Liver (tissue), 7 donors: ENCODE measurements at regions not wholly inside any gene's neighbourhood (a gene's known extent, or its start where the extent isn't known, plus 50 kb on each side); places are given as distances from the start of the nearest gene placed in this dataset.

Experiments used
- DNase-seq: peaks from one replicate; pipeline ENCODE4 v3.0.0-alpha.2; 2017; ENCODE audit warnings: low spot score
- H3K27ac ChIP-seq, 2 donors: one replicate each; pipeline ENCODE4 v1.7.0; 2013; ENCODE audit warnings: inconsistent platforms in 2 of 2, low read length in 2 of 2, control low read depth in 1 of 2, low read depth in 1 of 2, mild to moderate bottlenecking in 1 of 2
- H3K27me3 ChIP-seq, 4 donors: one replicate each; pipeline versions ENCODE4 v1.6.1 to v1.7.0; 2013; ENCODE audit warnings: low read length in 3 of 4, inconsistent platforms in 1 of 4, mild to moderate bottlenecking in 1 of 4, moderate library complexity in 1 of 4; ENCODE audit not compliant: control insufficient read depth in 4 of 4, insufficient read depth in 4 of 4
- H3K36me3 ChIP-seq, 4 donors: one replicate each; pipeline versions ENCODE4 v1.6.1 to v1.7.0; 2013; ENCODE audit warnings: low read length in 3 of 4, mild to moderate bottlenecking in 3 of 4, low read depth in 1 of 4, moderate library complexity in 1 of 4; ENCODE audit not compliant: control insufficient read depth in 4 of 4, insufficient read depth in 3 of 4
- H3K4me1 ChIP-seq, 4 donors: one replicate each; pipeline versions ENCODE4 v1.6.1 to v1.7.0; 2013; ENCODE audit warnings: low read length in 3 of 4, mild to moderate bottlenecking in 3 of 4, moderate library complexity in 1 of 4; ENCODE audit not compliant: control insufficient read depth in 4 of 4, insufficient read depth in 4 of 4
- H3K4me3 ChIP-seq, 3 donors: one replicate each; pipeline versions ENCODE4 v1.6.1 to v1.7.0; 2013; ENCODE audit warnings: low read length in 3 of 3, control low read depth in 1 of 3, low read depth in 1 of 3, mild to moderate bottlenecking in 1 of 3
- H3K9ac ChIP-seq, 2 donors: one replicate each; pipeline ENCODE4 v1.7.0; 2013; ENCODE audit warnings: low read length in 2 of 2, mild to moderate bottlenecking in 2 of 2, moderate library complexity in 2 of 2, control low read depth in 1 of 2, low read depth in 1 of 2
- H3K9me3 ChIP-seq, 4 donors: one replicate each; pipeline versions ENCODE4 v1.6.1 to v1.7.0; 2013; ENCODE audit warnings: low read length in 3 of 4; ENCODE audit not compliant: control insufficient read depth in 4 of 4
- EGR1 ChIP-seq, 2 donors: IDR thresholded peaks; 2 replicates each; pipeline ENCODE4 v1.6.1; 2016 to 2018; ENCODE audit warnings: antibody characterized with exemption in 2 of 2, low read depth in 2 of 2
- FOXA1 ChIP-seq: IDR thresholded peaks from 2 replicates; pipeline ENCODE4 v1.6.1; 2016; ENCODE audit warnings: antibody characterized with exemption
- FOXA2 ChIP-seq: IDR thresholded peaks from 2 replicates; pipeline ENCODE4 v1.6.1; 2016; ENCODE audit warnings: antibody characterized with exemption
- GABPA ChIP-seq, 2 donors: IDR thresholded peaks in 1 of 2; conservative IDR thresholded peaks in 1 of 2; 2 replicates each; pipeline ENCODE4 v1.6.1; 2016; ENCODE audit warnings: antibody characterized with exemption in 2 of 2, mild to moderate bottlenecking in 1 of 2, moderate library complexity in 1 of 2
- HNF4G ChIP-seq: IDR thresholded peaks from 2 replicates; pipeline ENCODE4 v1.6.1; 2016; ENCODE audit warnings: antibody characterized with exemption
- JUND ChIP-seq, 2 donors: IDR thresholded peaks; 2 replicates each; pipeline ENCODE4 v1.6.1; 2016; ENCODE audit warnings: antibody characterized with exemption in 2 of 2
- RAD21 ChIP-seq, 2 donors: IDR thresholded peaks; 2 replicates each; pipeline ENCODE4 v1.6.1; 2016; ENCODE audit warnings: antibody characterized with exemption in 2 of 2, mild to moderate bottlenecking in 2 of 2
- RXRA ChIP-seq, 2 donors: IDR thresholded peaks; 2 replicates each; pipeline ENCODE4 v1.6.1; 2017 to 2018; ENCODE audit warnings: antibody characterized with exemption in 2 of 2, mild to moderate bottlenecking in 1 of 2
- WGBS: extraction: QIAGEN DNeasy Blood & Tissue Kit; methylation state at CpG from one replicate; pipeline ENCODE4 v1.1.7; 2013; 5-methylcytosine and 5-hydroxymethylcytosine counted together
- TF ChIP-seq, protein P1 (sequence below): IDR thresholded peaks from 2 replicates; pipeline ENCODE4 v1.6.1; 2016; ENCODE audit warnings: antibody characterized with exemption
- TF ChIP-seq, protein P2 (sequence below): IDR thresholded peaks from 2 replicates; pipeline ENCODE4 v1.6.1; 2016; ENCODE audit warnings: antibody characterized with exemption
- TF ChIP-seq, protein P3 (sequence below): IDR thresholded peaks from 2 replicates; pipeline ENCODE4 v1.6.1; 2016; ENCODE audit warnings: antibody characterized with exemption
- TF ChIP-seq, protein P4 (sequence below): IDR thresholded peaks from 2 replicates; pipeline ENCODE4 v1.6.1; 2016; ENCODE audit warnings: antibody characterized with exemption, mild to moderate bottlenecking
- donor health status: healthy.
- donor health status: healthy.
- donor health status: healthy.
- donor health status: healthy.

DNA sequence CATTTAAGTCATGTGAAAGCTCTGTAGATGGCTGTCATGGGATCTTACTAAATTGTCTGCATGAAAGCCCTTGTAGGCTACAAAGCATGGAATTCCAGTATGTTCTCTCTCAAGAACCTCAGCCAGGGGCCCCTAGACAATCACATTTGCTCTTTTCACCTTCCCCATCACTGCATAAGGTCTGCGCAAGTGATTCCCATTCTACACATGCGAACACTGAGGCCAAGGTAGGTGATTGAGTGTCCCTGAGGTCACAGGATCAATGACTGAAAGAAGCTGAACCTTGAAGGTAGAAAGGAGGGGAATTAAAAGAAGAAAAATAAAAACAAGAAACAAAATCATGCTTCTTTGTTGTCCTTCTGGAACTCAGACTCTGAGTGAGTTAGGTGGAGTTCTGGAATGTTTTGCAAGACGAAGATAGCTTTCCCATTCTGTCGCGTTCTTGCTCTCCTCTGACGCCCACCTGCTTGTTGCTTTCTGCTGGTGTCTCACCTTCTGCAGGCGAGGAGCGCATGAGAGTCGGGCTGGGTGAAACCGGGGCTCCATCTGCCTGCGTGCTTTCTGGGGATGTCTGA, 79.9 kb downstream of the SPRING1 start (continued):
- TF ChIP-seq, protein P1, sequence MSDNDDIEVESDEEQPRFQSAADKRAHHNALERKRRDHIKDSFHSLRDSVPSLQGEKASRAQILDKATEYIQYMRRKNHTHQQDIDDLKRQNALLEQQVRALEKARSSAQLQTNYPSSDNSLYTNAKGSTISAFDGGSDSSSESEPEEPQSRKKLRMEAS: no peak
- TF ChIP-seq EGR1 (IDR thresholded peaks at IDR 0.05; ENCODE audit: low read depth in 2 of 2): no peak
- no peak for TF ChIP-seq GABPA (IDR thresholded peaks at IDR 0.05 in 1 of 2, conservative IDR thresholded peaks at IDR 0.05 in 1 of 2)
- no peak for TF ChIP-seq FOXA2
- TF ChIP-seq, protein P2, sequence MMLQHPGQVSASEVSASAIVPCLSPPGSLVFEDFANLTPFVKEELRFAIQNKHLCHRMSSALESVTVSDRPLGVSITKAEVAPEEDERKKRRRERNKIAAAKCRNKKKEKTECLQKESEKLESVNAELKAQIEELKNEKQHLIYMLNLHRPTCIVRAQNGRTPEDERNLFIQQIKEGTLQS: no peak

DNA sequence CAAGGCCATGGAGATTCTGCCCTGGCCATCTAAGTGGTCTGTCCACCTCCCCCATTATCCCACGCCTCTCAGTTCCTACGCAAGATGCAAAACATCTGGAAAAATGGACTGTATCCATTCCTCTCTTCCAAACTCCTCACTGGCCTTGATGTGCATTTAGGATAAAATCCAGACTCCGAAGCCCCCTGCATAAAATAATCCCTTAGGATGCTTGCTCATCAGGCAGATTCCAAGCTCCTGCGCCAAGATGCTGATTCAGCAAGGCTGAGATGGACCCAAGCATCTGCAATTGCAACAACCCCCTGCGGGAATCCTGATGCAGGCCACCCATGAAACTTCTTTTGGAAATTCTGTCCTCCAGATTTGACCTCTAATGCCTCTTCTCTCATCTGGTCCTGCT, 81.6 kb downstream of the SPRING1 start:
- 94% methylated on average over 5 of the region's 5 CpGs for WGBS
- no peaks in the 10 kb centered on the region for H3K27me3 ChIP-seq
- no peak overlapping the region for H3K27ac ChIP-seq
- H3K9ac ChIP-seq: no peak overlapping the region
- H3K36me3 ChIP-seq: no peaks in the 10 kb centered on the region
- TF ChIP-seq FOXA1: no peak
- TF ChIP-seq, protein P3, sequence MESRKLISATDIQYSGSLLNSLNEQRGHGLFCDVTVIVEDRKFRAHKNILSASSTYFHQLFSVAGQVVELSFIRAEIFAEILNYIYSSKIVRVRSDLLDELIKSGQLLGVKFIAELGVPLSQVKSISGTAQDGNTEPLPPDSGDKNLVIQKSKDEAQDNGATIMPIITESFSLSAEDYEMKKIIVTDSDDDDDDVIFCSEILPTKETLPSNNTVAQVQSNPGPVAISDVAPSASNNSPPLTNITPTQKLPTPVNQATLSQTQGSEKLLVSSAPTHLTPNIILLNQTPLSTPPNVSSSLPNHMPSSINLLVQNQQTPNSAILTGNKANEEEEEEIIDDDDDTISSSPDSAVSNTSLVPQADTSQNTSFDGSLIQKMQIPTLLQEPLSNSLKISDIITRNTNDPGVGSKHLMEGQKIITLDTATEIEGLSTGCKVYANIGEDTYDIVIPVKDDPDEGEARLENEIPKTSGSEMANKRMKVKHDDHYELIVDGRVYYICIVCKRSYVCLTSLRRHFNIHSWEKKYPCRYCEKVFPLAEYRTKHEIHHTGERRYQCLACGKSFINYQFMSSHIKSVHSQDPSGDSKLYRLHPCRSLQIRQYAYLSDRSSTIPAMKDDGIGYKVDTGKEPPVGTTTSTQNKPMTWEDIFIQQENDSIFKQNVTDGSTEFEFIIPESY: no peak
- no peak for TF ChIP-seq JUND (IDR thresholded peaks at IDR 0.05)
- no peak for TF ChIP-seq RXRA (IDR thresholded peaks at IDR 0.05)
- TF ChIP-seq RAD21 (IDR thresholded peaks at IDR 0.05): no peak
- TF ChIP-seq, protein P1: no peak
- no peak for TF ChIP-seq HNF4G
- TF ChIP-seq, protein P4, sequence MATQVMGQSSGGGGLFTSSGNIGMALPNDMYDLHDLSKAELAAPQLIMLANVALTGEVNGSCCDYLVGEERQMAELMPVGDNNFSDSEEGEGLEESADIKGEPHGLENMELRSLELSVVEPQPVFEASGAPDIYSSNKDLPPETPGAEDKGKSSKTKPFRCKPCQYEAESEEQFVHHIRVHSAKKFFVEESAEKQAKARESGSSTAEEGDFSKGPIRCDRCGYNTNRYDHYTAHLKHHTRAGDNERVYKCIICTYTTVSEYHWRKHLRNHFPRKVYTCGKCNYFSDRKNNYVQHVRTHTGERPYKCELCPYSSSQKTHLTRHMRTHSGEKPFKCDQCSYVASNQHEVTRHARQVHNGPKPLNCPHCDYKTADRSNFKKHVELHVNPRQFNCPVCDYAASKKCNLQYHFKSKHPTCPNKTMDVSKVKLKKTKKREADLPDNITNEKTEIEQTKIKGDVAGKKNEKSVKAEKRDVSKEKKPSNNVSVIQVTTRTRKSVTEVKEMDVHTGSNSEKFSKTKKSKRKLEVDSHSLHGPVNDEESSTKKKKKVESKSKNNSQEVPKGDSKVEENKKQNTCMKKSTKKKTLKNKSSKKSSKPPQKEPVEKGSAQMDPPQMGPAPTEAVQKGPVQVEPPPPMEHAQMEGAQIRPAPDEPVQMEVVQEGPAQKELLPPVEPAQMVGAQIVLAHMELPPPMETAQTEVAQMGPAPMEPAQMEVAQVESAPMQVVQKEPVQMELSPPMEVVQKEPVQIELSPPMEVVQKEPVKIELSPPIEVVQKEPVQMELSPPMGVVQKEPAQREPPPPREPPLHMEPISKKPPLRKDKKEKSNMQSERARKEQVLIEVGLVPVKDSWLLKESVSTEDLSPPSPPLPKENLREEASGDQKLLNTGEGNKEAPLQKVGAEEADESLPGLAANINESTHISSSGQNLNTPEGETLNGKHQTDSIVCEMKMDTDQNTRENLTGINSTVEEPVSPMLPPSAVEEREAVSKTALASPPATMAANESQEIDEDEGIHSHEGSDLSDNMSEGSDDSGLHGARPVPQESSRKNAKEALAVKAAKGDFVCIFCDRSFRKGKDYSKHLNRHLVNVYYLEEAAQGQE: no peak
- TF ChIP-seq EGR1 (IDR thresholded peaks at IDR 0.05; ENCODE audit: low read depth in 2 of 2): no peak
- TF ChIP-seq, protein P2: no peak
- no peak overlapping the region for H3K4me3 ChIP-seq
- H3K9me3 ChIP-seq: no peaks in the 10 kb centered on the region
- DNase-seq: no peak
- peaks cover 0 to 24% (median 11%) of the 10 kb centered on the region in 4 donors for H3K4me1 ChIP-seq

DNA sequence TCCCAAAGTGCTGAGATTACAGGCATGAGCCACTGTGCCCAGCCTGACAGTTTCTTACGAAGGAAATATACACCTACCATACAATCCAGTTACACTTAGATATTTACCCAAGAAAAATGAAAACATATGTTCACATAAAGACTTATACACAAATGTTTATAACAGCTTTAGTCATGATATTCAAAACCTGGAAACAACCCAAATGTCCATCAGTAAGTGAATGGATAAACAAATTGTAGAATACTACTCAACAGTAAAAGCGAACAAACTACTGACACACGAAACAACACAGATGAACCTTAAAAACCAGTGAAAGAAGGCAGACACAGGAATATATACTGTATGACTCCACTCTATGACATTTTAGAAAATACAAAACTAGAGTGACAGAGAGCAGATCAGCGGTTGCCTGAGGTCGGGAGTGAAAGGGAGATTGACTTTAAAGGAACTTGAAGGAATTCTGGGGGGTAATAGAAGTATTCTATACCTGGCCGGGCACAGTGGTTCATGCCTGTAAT, 83.6 kb downstream of the SPRING1 start:
- no peaks in the 10 kb centered on the region for H3K27me3 ChIP-seq
- no peak overlapping the region for H3K27ac ChIP-seq
- H3K9ac ChIP-seq: no peak overlapping the region
- DNase-seq: no peak
- no peak overlapping the region for H3K4me3 ChIP-seq
- WGBS: 95% methylated on average over 6 of the region's 6 CpGs
- TF ChIP-seq FOXA2: no peak
- no peaks in the 10 kb centered on the region for H3K9me3 ChIP-seq
- no peaks in the 10 kb centered on the region for H3K36me3 ChIP-seq
- H3K4me1 ChIP-seq: peaks cover 0 to 21% (median 15%) of the 10 kb centered on the region in 4 donors
